Fibroblast of villous mesenchyme (primary cell): ENCODE measurements at regions not wholly inside any gene's neighbourhood (a gene's known extent, or its start where the extent isn't known, plus 50 kb on each side); places are given as distances from the start of the nearest gene placed in this dataset.

ENCODE experiments used
- DNase-seq: peaks from one replicate; pipeline ENCODE4 v3.0.0-alpha.2; 2010; ENCODE audit warnings: low read depth
- H3K4me3 ChIP-seq: 2 replicates; pipeline ENCODE4 v1.5.1; 2011; ENCODE audit warnings: low read depth, mild to moderate bottlenecking, low read length
- TF ChIP-seq, protein P1 (sequence below): IDR thresholded peaks from 2 replicates; pipeline ENCODE4 v1.5.1; 2012; ENCODE audit warnings: low read depth, mild to moderate bottlenecking, low read length; ENCODE audit not compliant: insufficient read depth

DNA sequence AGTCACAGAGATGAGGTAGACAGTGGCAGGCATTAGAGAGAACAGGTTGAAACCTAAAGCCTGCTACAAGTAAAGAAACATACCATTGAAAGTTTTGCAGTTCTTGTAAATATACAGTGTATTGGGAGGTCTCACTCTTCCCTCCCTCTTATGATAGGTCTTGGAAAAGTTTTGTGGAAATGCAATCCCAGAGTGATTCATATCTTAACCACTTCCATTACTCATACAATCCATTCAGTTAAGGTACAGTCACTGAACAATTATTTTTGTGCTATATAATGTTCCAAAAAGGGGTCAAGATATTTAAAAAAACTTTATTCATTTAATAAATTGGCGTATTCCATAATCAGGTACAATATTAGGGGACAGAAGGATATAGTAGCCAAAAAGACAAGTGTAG, 737.7 kb upstream of the ALCAM start:
- no peak overlapping the region for H3K4me3 ChIP-seq
- TF ChIP-seq, protein P1, sequence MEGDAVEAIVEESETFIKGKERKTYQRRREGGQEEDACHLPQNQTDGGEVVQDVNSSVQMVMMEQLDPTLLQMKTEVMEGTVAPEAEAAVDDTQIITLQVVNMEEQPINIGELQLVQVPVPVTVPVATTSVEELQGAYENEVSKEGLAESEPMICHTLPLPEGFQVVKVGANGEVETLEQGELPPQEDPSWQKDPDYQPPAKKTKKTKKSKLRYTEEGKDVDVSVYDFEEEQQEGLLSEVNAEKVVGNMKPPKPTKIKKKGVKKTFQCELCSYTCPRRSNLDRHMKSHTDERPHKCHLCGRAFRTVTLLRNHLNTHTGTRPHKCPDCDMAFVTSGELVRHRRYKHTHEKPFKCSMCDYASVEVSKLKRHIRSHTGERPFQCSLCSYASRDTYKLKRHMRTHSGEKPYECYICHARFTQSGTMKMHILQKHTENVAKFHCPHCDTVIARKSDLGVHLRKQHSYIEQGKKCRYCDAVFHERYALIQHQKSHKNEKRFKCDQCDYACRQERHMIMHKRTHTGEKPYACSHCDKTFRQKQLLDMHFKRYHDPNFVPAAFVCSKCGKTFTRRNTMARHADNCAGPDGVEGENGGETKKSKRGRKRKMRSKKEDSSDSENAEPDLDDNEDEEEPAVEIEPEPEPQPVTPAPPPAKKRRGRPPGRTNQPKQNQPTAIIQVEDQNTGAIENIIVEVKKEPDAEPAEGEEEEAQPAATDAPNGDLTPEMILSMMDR, result no peak
- DNase-seq, result peak; percentile 56

DNA sequence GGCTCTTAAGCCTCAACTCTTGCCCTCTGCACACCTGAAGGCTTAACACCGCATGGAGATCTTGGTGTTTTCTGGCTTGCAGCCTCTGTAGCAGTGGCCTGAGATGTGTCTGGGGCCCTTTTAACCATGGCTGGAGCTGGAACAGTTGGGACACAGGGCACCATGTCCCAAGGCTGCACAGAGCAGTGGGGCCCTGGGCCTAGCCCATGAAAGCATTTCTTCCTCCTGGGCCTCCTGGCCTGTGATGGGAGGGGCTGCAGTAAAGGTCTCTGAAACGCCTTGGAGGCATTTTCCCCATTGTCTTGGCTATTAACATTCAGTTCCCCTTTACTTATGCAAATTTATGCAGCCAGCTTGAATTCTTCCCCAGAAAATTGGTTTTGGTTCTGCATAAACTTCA, 735.5 kb upstream of the ALCAM start:
- no peak overlapping the region for H3K4me3 ChIP-seq
- no peak for DNase-seq

DNA sequence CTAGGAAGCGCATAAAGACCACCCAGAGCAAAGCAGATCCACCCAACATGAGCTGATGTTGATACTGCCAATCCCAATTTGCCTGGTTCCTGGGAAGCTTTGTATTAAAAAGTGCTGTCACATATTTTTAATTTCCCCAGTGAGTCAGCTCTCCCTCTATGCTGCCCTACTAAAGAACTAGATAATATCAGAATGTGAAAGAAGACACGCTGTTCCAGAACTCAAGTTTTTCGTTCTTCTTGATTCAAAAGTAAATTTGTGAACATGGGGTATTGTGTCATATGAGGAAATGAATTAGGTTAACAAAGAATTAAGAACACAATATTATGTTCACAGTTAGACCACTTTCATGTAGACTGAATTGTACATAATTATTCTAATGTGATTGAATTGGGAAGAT, 734.2 kb upstream of the ALCAM start:
- peak; percentile 27 for DNase-seq

More for the DNA sequence above, 735.5 kb upstream of the ALCAM start:
- TF ChIP-seq, protein P1, result no peak

DNA sequence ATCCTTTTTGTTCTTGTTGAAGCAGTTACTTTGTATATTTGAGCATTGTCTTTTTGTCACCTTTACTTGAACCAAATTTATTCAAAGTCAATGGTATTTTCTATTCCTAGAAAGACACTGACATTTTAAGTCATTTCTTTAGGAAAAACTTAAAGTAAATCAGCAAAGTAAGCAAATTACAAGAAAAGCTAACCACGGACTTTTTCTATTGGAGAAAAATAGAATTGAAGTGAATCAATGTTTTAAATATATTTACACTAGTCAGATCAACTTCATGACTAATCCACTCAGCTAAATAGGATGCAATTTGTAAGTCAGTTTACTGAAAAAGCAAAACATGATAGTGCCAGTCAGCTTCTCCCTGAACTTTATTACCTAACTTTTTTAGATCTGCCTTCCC, 733.8 kb upstream of the ALCAM start:
- H3K4me3 ChIP-seq, result no peak overlapping the region
- TF ChIP-seq, protein P1, result no peak
- DNase-seq, result no peak

More for the DNA sequence above, 734.2 kb upstream of the ALCAM start:
- no peak overlapping the region for H3K4me3 ChIP-seq
- TF ChIP-seq, protein P1, result no peak

DNA sequence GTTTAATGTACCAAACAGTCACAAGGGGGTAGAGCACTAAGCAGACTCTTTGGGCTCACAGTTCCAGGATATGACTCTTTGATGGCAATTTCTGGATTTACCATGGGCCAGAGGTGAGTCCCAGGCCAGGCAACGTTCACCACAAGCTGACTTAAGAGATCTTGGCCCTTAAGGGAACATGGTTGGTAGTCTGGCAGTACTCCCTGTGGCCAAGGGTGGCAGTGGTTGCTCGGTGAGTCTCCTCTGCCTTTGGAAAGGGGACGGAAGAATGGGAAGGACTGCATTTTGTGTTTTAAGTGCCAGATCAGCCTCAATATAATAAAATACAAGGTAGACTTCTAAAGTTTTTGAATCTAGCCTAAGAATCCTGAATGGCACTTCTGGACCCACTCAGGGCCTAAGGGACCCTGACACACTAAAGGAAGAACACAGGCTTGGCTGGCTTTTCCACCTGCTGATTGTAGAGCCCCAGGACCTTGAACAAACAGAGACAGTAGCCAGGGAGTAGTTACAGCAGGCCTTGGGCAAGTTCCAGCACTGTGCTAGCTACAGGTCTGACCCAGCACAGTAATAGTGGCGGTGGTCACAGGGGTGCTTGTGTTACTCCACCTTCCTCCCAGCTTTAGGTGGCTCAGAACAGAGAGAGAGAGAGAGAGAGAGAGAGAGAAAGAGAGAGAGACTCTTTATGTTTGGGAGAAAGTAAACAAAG, 730.7 kb upstream of the ALCAM start:
- no peak for DNase-seq
- TF ChIP-seq, protein P1, result peak; percentile 17
- H3K4me3 ChIP-seq, result no peak overlapping the region

DNA sequence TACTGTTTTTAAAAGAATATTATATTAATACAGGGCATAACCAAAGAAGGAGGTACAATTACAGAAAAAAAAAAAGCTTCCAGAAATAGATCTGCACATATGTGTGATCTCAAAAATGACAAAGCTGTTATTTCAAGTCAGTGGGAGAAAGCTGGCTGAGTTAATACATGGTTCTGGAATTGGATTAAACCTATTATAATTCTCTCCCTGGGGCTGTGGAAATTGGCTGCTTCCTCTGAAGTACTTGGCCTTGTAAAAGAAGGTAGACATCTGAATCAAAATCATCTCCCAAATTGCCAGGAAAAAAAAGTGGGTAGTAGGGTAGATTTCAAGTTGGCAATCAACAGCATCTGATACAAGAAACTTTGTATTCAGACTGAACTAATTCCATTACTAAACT, 723.9 kb upstream of the ALCAM start:
- H3K4me3 ChIP-seq, result no peak overlapping the region
- DNase-seq, result no peak
- TF ChIP-seq, protein P1, result no peak

DNA sequence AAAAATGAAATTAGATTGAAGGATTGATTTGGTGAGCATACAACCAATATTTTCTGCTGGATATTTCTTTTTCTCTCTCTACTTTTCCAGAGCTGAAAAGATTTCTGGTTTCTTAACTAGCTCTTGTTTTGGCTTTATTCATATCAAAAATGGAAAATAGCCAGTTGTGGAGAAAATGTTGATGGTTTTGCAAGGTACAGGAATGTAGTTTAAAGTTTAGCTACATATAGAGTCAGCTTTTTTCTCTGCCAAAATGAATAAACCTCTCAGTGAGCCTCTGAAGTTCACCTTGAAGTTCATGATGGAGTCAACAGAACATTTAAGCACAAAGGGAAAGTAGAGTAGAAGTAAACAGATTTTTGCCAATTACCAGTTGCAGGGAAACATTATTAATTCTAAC, 720.5 kb upstream of the ALCAM start:
- H3K4me3 ChIP-seq, result no peak overlapping the region
- DNase-seq, result peak; percentile 14
- TF ChIP-seq, protein P1, result no peak
